OCI-LY3 (cell line): ENCODE measurements at regions not wholly inside any gene's neighbourhood (a gene's known extent, or its start where the extent isn't known, plus 50 kb on each side); places are given as distances from the start of the nearest gene placed in this dataset.

Source experiments
- H2AFZ ChIP-seq: fragments of 200-600, 300-600 bp; shearing (Covaris generic); 2 replicates; pipeline ENCODE4 v1.6.0; 2014; ENCODE audit warnings: antibody characterized with exemption, low read depth, low read length
- H3K27ac ChIP-seq: fragments of 200-600, 300-600 bp; sonication (generic); 2 replicates; pipeline ENCODE4 v1.5.1; 2014; ENCODE audit warnings: mild to moderate bottlenecking, low read length, moderate library complexity, mixed read lengths
- H3K27me3 ChIP-seq: fragments of 200-600, 300-600 bp; sonication (generic); 2 replicates; pipeline ENCODE4 v1.6.1; 2014; ENCODE audit warnings: low read depth, low read length, mixed read lengths
- H3K36me3 ChIP-seq: fragments of 200-600, 300-600 bp; sonication (generic); replicated peaks from 2 replicates; pipeline ENCODE3; 2014; ENCODE audit warnings: low read depth, low read length, mixed read lengths
- H3K4me1 ChIP-seq: fragments of 300-600, 200-600 bp; sonication (generic); 2 replicates; pipeline ENCODE4 v1.6.1; 2014; ENCODE audit warnings: low read length, mixed read lengths
- H3K4me2 ChIP-seq: fragments of 200-600, 300-600 bp; sonication (generic); 2 replicates; pipeline ENCODE4 v1.6.1; 2014; ENCODE audit warnings: low read length, mixed read lengths
- H3K4me3 ChIP-seq: fragments of 300-600, 200-600 bp; sonication (generic); 2 replicates; pipeline ENCODE4 v1.5.1; 2014; ENCODE audit warnings: antibody characterized with exemption, mild to moderate bottlenecking, low read length, moderate library complexity
- H3K79me2 ChIP-seq: fragments of 300-600, 200-600 bp; shearing (Covaris generic); 2 replicates; pipeline ENCODE4 v1.6.1; 2014; ENCODE audit warnings: mild to moderate bottlenecking, low read length, mixed read lengths
- H3K9ac ChIP-seq: fragments of 300-600, 200-600 bp; shearing (Covaris generic); 2 replicates; pipeline ENCODE4 v1.6.0; 2014; ENCODE audit warnings: mild to moderate bottlenecking, low read length, moderate library complexity
- H3K9me3 ChIP-seq: fragments of 200-600, 300-600 bp; shearing (Covaris generic); 2 replicates; pipeline ENCODE4 v1.6.1; 2014; ENCODE audit warnings: low read length, mixed read lengths; ENCODE audit not compliant: insufficient read depth
- H4K20me1 ChIP-seq: fragments of 200-600, 300-600 bp; sonication (generic); 2 replicates; pipeline ENCODE4 v1.6.1; 2016; ENCODE audit warnings: low read length, mixed read lengths; ENCODE audit not compliant: insufficient read depth
- CTCF ChIP-seq: fragments of 200-600, 300-600 bp; sonication (generic); IDR thresholded peaks from 2 replicates; pipeline ENCODE4 v1.5.1; 2014; ENCODE audit warnings: antibody characterized with exemption, low read length, low read depth
- EZH2phosphoT487 ChIP-seq: fragments of 200-600 bp; shearing (Covaris generic); IDR thresholded peaks from 2 replicates; pipeline ENCODE4 v1.6.1; 2018; ENCODE audit warnings: antibody characterized with exemption, mixed run types, low read depth

GRCh38 chr15:36329592-36329991 lies 249.8 kb upstream of the CDIN1 start:
- Histone ChIP-seq H3K9ac (no peak overlapping the region), H3K79me2 (no peaks in the 10 kb centered on the region), H3K4me2 (no peak overlapping the region), H3K4me3 (no peak overlapping the region), H3K27me3 (no peaks in the 10 kb centered on the region), H3K36me3 (no peaks in the 10 kb centered on the region), H3K27ac (no peak overlapping the region), H2AFZ (no peak overlapping the region), H4K20me1 (no peaks in the 10 kb centered on the region), H3K9me3 (no peaks in the 10 kb centered on the region), H3K4me1 (no peaks in the 10 kb centered on the region)
- TF ChIP-seq EZH2phosphoT487 (no peak), CTCF (no peak)

GRCh38 chr15:36330598-36330997 lies 248.8 kb upstream of the CDIN1 start:
- Histone ChIP-seq H3K9me3 (no peaks in the 10 kb centered on the region), H3K4me1 (no peaks in the 10 kb centered on the region), H4K20me1 (no peaks in the 10 kb centered on the region), H3K4me2 (no peak overlapping the region), H3K27ac (no peak overlapping the region), H3K4me3 (no peak overlapping the region), H3K27me3 (no peaks in the 10 kb centered on the region), H3K9ac (no peak overlapping the region), H3K36me3 (no peaks in the 10 kb centered on the region), H3K79me2 (no peaks in the 10 kb centered on the region), H2AFZ (no peak overlapping the region)
- no peak for TF ChIP-seq EZH2phosphoT487
- TF ChIP-seq CTCF = no peak

DNA sequence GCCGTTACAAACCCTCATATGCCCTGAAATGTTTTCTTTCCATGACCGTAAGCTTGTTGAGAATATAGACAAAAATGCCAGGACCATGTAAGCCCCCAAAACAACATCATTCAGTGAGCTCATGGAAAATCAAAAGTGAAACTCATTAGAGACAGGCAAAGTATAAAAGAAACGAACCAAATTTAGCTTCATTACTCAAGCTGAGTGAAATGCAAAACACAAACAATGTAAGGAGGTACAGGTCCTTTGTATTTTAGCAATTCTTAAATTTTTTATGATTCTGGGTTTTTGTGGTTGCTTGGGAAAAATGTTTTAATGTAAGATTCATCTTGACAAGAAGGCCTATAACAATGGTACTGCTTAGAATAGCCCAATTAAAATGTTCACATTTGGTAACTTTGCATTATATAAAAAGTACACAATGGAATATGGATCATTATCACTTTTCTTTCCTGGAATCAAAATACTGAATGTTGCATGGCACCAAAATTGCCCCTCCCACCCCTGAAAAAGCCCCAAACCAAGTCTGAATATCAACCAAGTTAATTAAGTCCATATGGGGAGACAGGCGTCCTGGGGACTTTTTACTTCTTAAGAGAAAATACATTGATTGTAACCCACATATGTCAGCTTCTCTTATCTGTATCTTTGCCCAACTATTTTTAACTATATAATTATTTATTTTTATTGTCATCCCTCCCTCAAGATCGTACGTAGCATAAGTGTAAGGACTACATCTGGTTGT lies 247.7 kb upstream of the CDIN1 start:
- Histone ChIP-seq H3K27me3 (no peaks in the 10 kb centered on the region), H3K79me2 (no peaks in the 10 kb centered on the region), H3K4me1 (no peaks in the 10 kb centered on the region), H3K4me2 (no peak overlapping the region), H3K36me3 (no peaks in the 10 kb centered on the region), H3K4me3 (no peak overlapping the region), H4K20me1 (no peaks in the 10 kb centered on the region), H3K27ac (no peak overlapping the region), H3K9ac (no peak overlapping the region), H3K9me3 (no peaks in the 10 kb centered on the region), H2AFZ (no peak overlapping the region)
- no peak for TF ChIP-seq CTCF
- TF ChIP-seq EZH2phosphoT487 = no peak

DNA sequence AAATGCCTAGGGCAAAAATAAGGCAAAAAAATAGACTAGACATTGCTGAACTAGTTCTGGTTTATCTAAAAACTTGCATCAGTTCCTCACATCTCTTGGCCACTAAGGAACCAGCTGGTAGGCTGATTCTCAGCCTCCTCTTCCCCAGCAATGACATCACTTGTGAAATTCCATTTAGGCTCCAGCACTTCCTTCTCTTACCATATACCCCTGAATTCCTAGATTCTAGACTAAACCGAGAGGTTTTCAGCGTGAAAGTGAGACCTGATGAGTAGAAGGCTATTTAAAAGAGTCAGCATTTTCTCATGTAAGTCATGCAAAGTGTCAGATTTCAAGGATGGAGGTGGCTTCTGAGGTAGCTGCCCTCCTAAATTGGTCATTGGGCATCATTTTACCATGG lies 247.1 kb upstream of the CDIN1 start:
- no peak overlapping the region for H3K9ac ChIP-seq
- H3K27ac ChIP-seq = no peak overlapping the region
- no peaks in the 10 kb centered on the region for H3K9me3 ChIP-seq
- no peak overlapping the region for H3K4me3 ChIP-seq
- H3K4me1 ChIP-seq = no peaks in the 10 kb centered on the region
- no peaks in the 10 kb centered on the region for H3K27me3 ChIP-seq
- H3K4me2 ChIP-seq = no peak overlapping the region
- H3K79me2 ChIP-seq = no peaks in the 10 kb centered on the region
- no peaks in the 10 kb centered on the region for H3K36me3 ChIP-seq
- H4K20me1 ChIP-seq = no peaks in the 10 kb centered on the region
- no peak for TF ChIP-seq CTCF
- H2AFZ ChIP-seq = no peak overlapping the region
